GM23338 (cell line): ENCODE measurements at regions not wholly inside any gene's neighbourhood (a gene's known extent, or its start where the extent isn't known, plus 50 kb on each side); places are given as distances from the start of the nearest gene placed in this dataset.

Experiments
- ATAC-seq: fragments of 200-7000 bp; cut with Tn5 transposase; 3 replicates; pipeline ENCODE4 v1.9.1; 2020
- DNase-seq: peaks from one replicate; pipeline ENCODE4 v3.0.0-alpha.2; 2015; ENCODE audit warnings: low spot score
- H2AFZ ChIP-seq: fragments of 200-600 bp; sonication (generic); 2 replicates; pipeline ENCODE4 v1.8.0; 2016; ENCODE audit warnings: antibody characterized with exemption, mild to moderate bottlenecking, moderate library complexity
- H3F3A ChIP-seq: fragments of 200-600 bp; sonication (generic); replicated peaks from 2 replicates; pipeline ENCODE4 v1.8.0; 2017; ENCODE audit warnings: antibody characterized with exemption, mixed run types, low read depth
- H3K27ac ChIP-seq: fragments of 200-600 bp; sonication (generic); 2 replicates; pipeline ENCODE4 v1.6.1; 2016; ENCODE audit warnings: low read depth
- H3K27me3 ChIP-seq: fragments of 200-600 bp; sonication (generic); 2 replicates; pipeline ENCODE4 v1.8.0; 2016; ENCODE audit warnings: mild to moderate bottlenecking, mixed run types, moderate library complexity; ENCODE audit not compliant: insufficient read depth
- H3K36me3 ChIP-seq: fragments of 200-600 bp; sonication (generic); 2 replicates; pipeline ENCODE4 v1.8.0; 2016; ENCODE audit warnings: mild to moderate bottlenecking; ENCODE audit not compliant: insufficient read depth
- H3K4me1 ChIP-seq: fragments of 200-600 bp; sonication (generic); 2 replicates; pipeline ENCODE4 v1.8.0; 2016; ENCODE audit warnings: mild to moderate bottlenecking, moderate library complexity; ENCODE audit not compliant: insufficient read depth
- H3K4me2 ChIP-seq: fragments of 200-600 bp; sonication (generic); 2 replicates; pipeline ENCODE4 v1.7.1; 2017; ENCODE audit warnings: mixed run types
- H3K4me3 ChIP-seq: fragments of 200-600 bp; sonication (generic); 2 replicates; pipeline ENCODE4 v1.6.1; 2016; ENCODE audit warnings: mixed run types
- H3K79me2 ChIP-seq: fragments of 200-600 bp; sonication (generic); replicated peaks from 2 replicates; pipeline ENCODE4 v1.8.0; 2017; ENCODE audit warnings: mild to moderate bottlenecking; ENCODE audit not compliant: insufficient read depth
- H3K9me2 ChIP-seq: fragments of 200-600 bp; sonication (generic); 2 replicates; pipeline ENCODE4 v1.8.0; 2017; ENCODE audit not compliant: insufficient read depth
- H4K20me1 ChIP-seq: fragments of 200-600 bp; sonication (generic); replicated peaks from 2 replicates; pipeline ENCODE4 v1.8.0; 2017; ENCODE audit warnings: mild to moderate bottlenecking; ENCODE audit not compliant: insufficient read depth
- H3K27ac Mint-ChIP-seq: 2 replicates; pipeline ENCODE4 v1.8.0; 2020; ENCODE audit warnings: inconsistent platforms, mild to moderate bottlenecking, moderate library complexity, mixed read lengths
- H3K27me3 Mint-ChIP-seq: 3 replicates; pipeline ENCODE4 v1.8.0; 2022; ENCODE audit warnings: low read depth, mild to moderate bottlenecking, moderate library complexity, mixed read lengths, inconsistent platforms; ENCODE audit not compliant: insufficient read depth, poor library complexity
- H3K36me3 Mint-ChIP-seq: 3 replicates; pipeline ENCODE4 v1.8.0; 2021; ENCODE audit warnings: low read depth, mild to moderate bottlenecking, inconsistent platforms, moderate library complexity, mixed read lengths
- H3K4me1 Mint-ChIP-seq: 3 replicates; pipeline ENCODE4 v1.8.0; 2020; ENCODE audit warnings: mild to moderate bottlenecking, inconsistent platforms, mixed read lengths
- H3K4me3 Mint-ChIP-seq: 3 replicates; pipeline ENCODE4 v1.8.0; 2021; ENCODE audit warnings: moderate library complexity, mild to moderate bottlenecking, inconsistent platforms, mixed read lengths
- H3K9me3 Mint-ChIP-seq: 3 replicates; pipeline ENCODE4 v1.8.0; 2020; ENCODE audit warnings: moderate library complexity, mild to moderate bottlenecking, inconsistent platforms, mixed read lengths
- EZH2 ChIP-seq: fragments of 200-600 bp; sonication (generic); IDR thresholded peaks from one replicate; pipeline ENCODE4 v1.8.0; 2017; ENCODE audit warnings: antibody characterized with exemption, mild to moderate bottlenecking, low read depth; ENCODE audit not compliant: unreplicated experiment
- EZH2phosphoT487 ChIP-seq: fragments of 200-600 bp; sonication (generic); IDR thresholded peaks from one replicate; pipeline ENCODE4 v1.8.1; 2018; ENCODE audit warnings: antibody characterized with exemption; ENCODE audit not compliant: unreplicated experiment
- JUNB ChIP-seq: IDR thresholded peaks from one replicate; pipeline ENCODE4 v1.6.1; 2016; ENCODE audit warnings: antibody characterized with exemption; ENCODE audit not compliant: unreplicated experiment
- NANOG ChIP-seq: IDR thresholded peaks from 2 replicates; pipeline ENCODE4 v1.6.1; 2016; ENCODE audit warnings: antibody characterized with exemption, borderline replicate concordance
- POLR2AphosphoS5 ChIP-seq: IDR thresholded peaks from 2 replicates; pipeline ENCODE4 v1.6.1; 2016; ENCODE audit warnings: antibody characterized with exemption, low read depth
- ZNF114 ChIP-seq: fragments of 250-450 bp; sonication (Bioruptor Pico); IDR thresholded peaks from 2 replicates; pipeline ENCODE4 v1.5.0; 2020; ENCODE audit warnings: mild to moderate bottlenecking, moderate library complexity
- ZNF331 ChIP-seq: fragments of 250-450 bp; sonication (Bioruptor Pico); IDR thresholded peaks from 2 replicates; pipeline ENCODE4 v1.5.0; 2020; ENCODE audit warnings: low read depth, mild to moderate bottlenecking, moderate library complexity
- TF ChIP-seq, protein P1 (sequence below): fragments of 250-450 bp; sonication (Bioruptor Pico); IDR thresholded peaks from 2 replicates; pipeline ENCODE4 v1.5.0; 2020; ENCODE audit warnings: mild to moderate bottlenecking, moderate library complexity
- TF ChIP-seq, protein P2 (sequence below): IDR thresholded peaks from 2 replicates; pipeline ENCODE4 v1.6.1; 2016; ENCODE audit warnings: antibody characterized with exemption
- TF ChIP-seq, protein P3 (sequence below), 2 experiments: fragments of 200-600 bp in 1 of 2; sonication (generic) in 1 of 2; conservative IDR thresholded peaks; 2 replicates each; pipeline versions ENCODE4 v1.5.1 to v1.6.1; 2016 to 2017; ENCODE audit warnings: antibody characterized with exemption in 2 of 2, low read depth in 2 of 2, mild to moderate bottlenecking in 2 of 2, moderate library complexity in 1 of 2

DNA sequence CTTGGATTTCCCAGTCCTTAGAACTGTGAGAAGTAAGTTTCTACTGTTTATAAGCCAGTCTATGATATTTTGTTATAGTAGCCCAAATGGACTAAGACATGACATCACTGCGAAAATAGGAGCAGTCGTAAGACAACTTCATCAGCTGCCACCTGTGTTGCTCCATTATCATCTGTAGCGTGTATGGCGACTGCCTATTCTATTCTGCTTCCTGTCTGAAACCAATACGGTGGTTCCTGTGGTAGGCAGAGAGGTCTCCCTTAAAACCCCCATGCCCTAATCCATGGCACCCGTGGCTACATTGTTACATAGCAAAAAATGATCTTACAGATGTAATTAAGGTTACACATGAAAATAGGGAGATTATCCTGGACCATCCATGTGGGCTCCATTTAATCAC, 105.4 kb upstream of the FAT1 start:
- Histone ChIP-seq H3K36me3 (no peaks in the 10 kb centered on the region), H3K4me2 (no peak overlapping the region)
- no peak for ATAC-seq

DNA sequence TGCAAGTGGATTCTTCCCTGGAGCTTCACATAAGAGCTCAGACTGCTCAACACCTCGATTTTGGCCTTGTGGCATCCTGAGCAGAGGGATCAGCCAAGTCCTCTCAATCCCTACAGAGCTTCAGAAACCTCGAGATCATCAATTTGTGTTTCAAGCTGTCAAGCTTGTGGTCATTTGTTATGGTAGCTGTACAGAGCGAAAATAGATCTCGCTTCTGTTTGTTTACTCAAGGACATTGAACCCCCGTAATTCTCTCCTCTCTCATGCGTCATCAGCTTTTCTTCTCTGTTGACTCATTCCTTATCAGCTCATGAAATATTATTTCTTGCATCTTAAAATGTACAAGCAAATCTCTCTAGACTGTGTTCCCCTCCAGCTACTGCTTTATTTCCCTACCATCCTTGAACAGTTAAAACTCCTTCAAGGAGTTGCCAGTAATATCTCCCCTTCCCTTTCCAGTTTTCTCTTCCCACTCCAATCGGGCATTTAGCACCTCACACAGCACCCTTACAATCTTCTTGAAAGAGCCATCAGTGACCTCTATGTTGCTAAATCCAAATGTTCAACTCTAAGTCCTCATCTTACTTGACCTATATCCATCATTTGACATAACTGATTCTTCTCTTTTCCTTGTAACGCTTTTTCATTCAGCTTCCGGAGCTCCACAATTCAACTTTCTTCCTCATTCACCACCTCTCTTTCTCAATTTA, 106.2 kb upstream of the FAT1 start:
- Histone ChIP-seq H3K79me2 (no peaks in the 10 kb centered on the region), H3F3A (no peaks in the 10 kb centered on the region), H3K4me1 (no peaks in the 10 kb centered on the region), H3K9me2 (peaks cover 13% of the 10 kb centered on the region; the same call in 1 of the 2 replicates), H3K4me2 (no peak overlapping the region), H3K27me3 (no peaks in the 10 kb centered on the region), H2AFZ (no peak overlapping the region), H3K27ac (no peak overlapping the region), H3K36me3 (no peaks in the 10 kb centered on the region), H4K20me1 (no peaks in the 10 kb centered on the region), H3K4me3 (no peak overlapping the region)
- ATAC-seq = no peak
- no peak overlapping the region for H3K4me3 Mint-ChIP-seq
- H3K9me3 Mint-ChIP-seq = no peaks in the 10 kb centered on the region
- H3K4me1 Mint-ChIP-seq = no peaks in the 10 kb centered on the region
- H3K27ac Mint-ChIP-seq = no peak overlapping the region
- no peaks in the 10 kb centered on the region for H3K36me3 Mint-ChIP-seq
- H3K27me3 Mint-ChIP-seq = peaks cover 5% of the 10 kb centered on the region
- DNase-seq = no peak
- TF ChIP-seq JUNB (no peak), NANOG (no peak), EZH2 (no peak), ZNF114 (CRISPR knock-in tag) (no peak)
- TF ChIP-seq, protein P1, sequence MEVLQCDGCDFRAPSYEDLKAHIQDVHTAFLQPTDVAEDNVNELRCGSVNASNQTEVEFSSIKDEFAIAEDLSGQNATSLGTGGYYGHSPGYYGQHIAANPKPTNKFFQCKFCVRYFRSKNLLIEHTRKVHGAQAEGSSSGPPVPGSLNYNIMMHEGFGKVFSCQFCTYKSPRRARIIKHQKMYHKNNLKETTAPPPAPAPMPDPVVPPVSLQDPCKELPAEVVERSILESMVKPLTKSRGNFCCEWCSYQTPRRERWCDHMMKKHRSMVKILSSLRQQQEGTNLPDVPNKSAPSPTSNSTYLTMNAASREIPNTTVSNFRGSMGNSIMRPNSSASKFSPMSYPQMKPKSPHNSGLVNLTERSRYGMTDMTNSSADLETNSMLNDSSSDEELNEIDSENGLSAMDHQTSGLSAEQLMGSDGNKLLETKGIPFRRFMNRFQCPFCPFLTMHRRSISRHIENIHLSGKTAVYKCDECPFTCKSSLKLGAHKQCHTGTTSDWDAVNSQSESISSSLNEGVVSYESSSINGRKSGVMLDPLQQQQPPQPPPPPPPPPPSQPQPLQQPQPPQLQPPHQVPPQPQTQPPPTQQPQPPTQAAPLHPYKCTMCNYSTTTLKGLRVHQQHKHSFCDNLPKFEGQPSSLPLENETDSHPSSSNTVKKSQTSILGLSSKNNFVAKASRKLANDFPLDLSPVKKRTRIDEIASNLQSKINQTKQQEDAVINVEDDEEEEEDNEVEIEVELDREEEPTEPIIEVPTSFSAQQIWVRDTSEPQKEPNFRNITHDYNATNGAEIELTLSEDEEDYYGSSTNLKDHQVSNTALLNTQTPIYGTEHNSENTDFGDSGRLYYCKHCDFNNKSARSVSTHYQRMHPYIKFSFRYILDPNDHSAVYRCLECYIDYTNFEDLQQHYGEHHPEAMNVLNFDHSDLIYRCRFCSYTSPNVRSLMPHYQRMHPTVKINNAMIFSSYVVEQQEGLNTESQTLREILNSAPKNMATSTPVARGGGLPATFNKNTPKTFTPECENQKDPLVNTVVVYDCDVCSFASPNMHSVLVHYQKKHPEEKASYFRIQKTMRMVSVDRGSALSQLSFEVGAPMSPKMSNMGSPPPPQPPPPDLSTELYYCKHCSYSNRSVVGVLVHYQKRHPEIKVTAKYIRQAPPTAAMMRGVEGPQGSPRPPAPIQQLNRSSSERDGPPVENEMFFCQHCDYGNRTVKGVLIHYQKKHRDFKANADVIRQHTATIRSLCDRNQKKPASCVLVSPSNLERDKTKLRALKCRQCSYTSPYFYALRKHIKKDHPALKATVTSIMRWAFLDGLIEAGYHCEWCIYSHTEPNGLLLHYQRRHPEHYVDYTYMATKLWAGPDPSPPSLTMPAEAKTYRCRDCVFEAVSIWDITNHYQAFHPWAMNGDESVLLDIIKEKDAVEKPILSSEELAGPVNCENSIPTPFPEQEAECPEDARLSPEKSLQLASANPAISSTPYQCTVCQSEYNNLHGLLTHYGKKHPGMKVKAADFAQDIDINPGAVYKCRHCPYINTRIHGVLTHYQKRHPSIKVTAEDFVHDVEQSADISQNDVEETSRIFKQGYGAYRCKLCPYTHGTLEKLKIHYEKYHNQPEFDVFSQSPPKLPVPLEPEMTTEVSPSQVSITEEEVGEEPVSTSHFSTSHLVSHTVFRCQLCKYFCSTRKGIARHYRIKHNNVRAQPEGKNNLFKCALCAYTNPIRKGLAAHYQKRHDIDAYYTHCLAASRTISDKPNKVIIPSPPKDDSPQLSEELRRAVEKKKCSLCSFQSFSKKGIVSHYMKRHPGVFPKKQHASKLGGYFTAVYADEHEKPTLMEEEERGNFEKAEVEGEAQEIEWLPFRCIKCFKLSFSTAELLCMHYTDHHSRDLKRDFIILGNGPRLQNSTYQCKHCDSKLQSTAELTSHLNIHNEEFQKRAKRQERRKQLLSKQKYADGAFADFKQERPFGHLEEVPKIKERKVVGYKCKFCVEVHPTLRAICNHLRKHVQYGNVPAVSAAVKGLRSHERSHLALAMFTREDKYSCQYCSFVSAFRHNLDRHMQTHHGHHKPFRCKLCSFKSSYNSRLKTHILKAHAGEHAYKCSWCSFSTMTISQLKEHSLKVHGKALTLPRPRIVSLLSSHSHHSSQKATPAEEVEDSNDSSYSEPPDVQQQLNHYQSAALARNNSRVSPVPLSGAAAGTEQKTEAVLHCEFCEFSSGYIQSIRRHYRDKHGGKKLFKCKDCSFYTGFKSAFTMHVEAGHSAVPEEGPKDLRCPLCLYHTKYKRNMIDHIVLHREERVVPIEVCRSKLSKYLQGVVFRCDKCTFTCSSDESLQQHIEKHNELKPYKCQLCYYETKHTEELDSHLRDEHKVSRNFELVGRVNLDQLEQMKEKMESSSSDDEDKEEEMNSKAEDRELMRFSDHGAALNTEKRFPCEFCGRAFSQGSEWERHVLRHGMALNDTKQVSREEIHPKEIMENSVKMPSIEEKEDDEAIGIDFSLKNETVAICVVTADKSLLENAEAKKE (CRISPR knock-in tag) = no peak

More for the DNA sequence above, 105.4 kb upstream of the FAT1 start:
- no peak overlapping the region for H3K4me3 ChIP-seq
- no peaks in the 10 kb centered on the region for H3K4me1 ChIP-seq
- Mint-ChIP-seq H3K4me3 (no peak overlapping the region), H3K9me3 (no peaks in the 10 kb centered on the region), H3K4me1 (peaks cover under 1% of the 10 kb centered on the region; the same call in 2 of the 3 replicates), H3K27me3 (peaks cover 3% of the 10 kb centered on the region), H3K27ac (no peak overlapping the region), H3K36me3 (no peaks in the 10 kb centered on the region)
- H3K27me3 ChIP-seq = no peaks in the 10 kb centered on the region
- no peak for DNase-seq
- H3F3A ChIP-seq = no peaks in the 10 kb centered on the region
- no peak overlapping the region for H3K27ac ChIP-seq
- H3K79me2 ChIP-seq = no peaks in the 10 kb centered on the region
- TF ChIP-seq ZNF114 (CRISPR knock-in tag) = no peak
- TF ChIP-seq EZH2 = no peak
- TF ChIP-seq, protein P2, sequence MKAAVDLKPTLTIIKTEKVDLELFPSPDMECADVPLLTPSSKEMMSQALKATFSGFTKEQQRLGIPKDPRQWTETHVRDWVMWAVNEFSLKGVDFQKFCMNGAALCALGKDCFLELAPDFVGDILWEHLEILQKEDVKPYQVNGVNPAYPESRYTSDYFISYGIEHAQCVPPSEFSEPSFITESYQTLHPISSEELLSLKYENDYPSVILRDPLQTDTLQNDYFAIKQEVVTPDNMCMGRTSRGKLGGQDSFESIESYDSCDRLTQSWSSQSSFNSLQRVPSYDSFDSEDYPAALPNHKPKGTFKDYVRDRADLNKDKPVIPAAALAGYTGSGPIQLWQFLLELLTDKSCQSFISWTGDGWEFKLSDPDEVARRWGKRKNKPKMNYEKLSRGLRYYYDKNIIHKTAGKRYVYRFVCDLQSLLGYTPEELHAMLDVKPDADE = no peak
- no peak for TF ChIP-seq ZNF331
- no peak for TF ChIP-seq NANOG
- TF ChIP-seq POLR2AphosphoS5 = no peak
- TF ChIP-seq EZH2phosphoT487 = no peak
- TF ChIP-seq, protein P3, sequence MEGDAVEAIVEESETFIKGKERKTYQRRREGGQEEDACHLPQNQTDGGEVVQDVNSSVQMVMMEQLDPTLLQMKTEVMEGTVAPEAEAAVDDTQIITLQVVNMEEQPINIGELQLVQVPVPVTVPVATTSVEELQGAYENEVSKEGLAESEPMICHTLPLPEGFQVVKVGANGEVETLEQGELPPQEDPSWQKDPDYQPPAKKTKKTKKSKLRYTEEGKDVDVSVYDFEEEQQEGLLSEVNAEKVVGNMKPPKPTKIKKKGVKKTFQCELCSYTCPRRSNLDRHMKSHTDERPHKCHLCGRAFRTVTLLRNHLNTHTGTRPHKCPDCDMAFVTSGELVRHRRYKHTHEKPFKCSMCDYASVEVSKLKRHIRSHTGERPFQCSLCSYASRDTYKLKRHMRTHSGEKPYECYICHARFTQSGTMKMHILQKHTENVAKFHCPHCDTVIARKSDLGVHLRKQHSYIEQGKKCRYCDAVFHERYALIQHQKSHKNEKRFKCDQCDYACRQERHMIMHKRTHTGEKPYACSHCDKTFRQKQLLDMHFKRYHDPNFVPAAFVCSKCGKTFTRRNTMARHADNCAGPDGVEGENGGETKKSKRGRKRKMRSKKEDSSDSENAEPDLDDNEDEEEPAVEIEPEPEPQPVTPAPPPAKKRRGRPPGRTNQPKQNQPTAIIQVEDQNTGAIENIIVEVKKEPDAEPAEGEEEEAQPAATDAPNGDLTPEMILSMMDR (conservative IDR thresholded peaks at IDR 0.05; ENCODE audit: low read depth in 2 of 2) = no peak
- H2AFZ ChIP-seq = no peak overlapping the region
- peaks cover 13% of the 10 kb centered on the region; the same call in 1 of the 2 replicates for H3K9me2 ChIP-seq
- H4K20me1 ChIP-seq = no peaks in the 10 kb centered on the region
